Muscle of back (tissue), 3 donors: ENCODE measurements at regions not wholly inside any gene's neighbourhood (a gene's known extent, or its start where the extent isn't known, plus 50 kb on each side); places are given as distances from the start of the nearest gene placed in this dataset.

Experiments
- DNase-seq, 3 donors: peaks; one replicate each; pipeline versions ENCODE4 v3.0.0 to v3.0.0-alpha.2; 2013

- no peak for DNase-seq
Measured at GRCh38 chr13:105537113-105537512, 998.3 kb downstream of the EFNB2 start.

- DNase-seq: no peak
Measured at GRCh38 chr13:105530468-105530867, 1005.0 kb downstream of the EFNB2 start.

- no peak for DNase-seq
Measured at GRCh38 chr13:105527127-105527526, 1008.3 kb downstream of the EFNB2 start.

- DNase-seq: no peak
Measured at GRCh38 chr13:105519771-105520170, 1015.7 kb downstream of the EFNB2 start.

- DNase-seq: no peak
Measured at GRCh38 chr13:105518086-105518485, 1017.4 kb downstream of the EFNB2 start.

- no peak for DNase-seq
Measured at GRCh38 chr13:105514401-105514800, 1021.1 kb downstream of the EFNB2 start.

GRCh38 chr13:105513448-105513847 is 1022.0 kb downstream of the EFNB2 start:
- DNase-seq: no peak

GRCh38 chr13:105509981-105510762 is 1025.3 kb downstream of the EFNB2 start:
- no peak for DNase-seq

- DNase-seq: no peak
Measured at GRCh38 chr13:105506463-105506862, 1029.0 kb downstream of the EFNB2 start.

- DNase-seq: no peak
Measured at GRCh38 chr13:105502193-105502592, 1033.3 kb downstream of the EFNB2 start.

- DNase-seq: no peak
Measured at GRCh38 chr13:105497597-105497996, 1037.9 kb downstream of the EFNB2 start.

GRCh38 chr13:105492216-105492615 is 1043.2 kb downstream of the EFNB2 start:
- DNase-seq: no peak

- DNase-seq: no peak
Measured at GRCh38 chr13:105491345-105491744, 1044.1 kb downstream of the EFNB2 start.

GRCh38 chr13:105485081-105485480 is 1050.4 kb downstream of the EFNB2 start:
- no peak for DNase-seq

- no peak for DNase-seq
Measured at GRCh38 chr13:105474983-105475610, 1060.4 kb downstream of the EFNB2 start.

GRCh38 chr13:105471673-105472072 is 1063.8 kb downstream of the EFNB2 start:
- DNase-seq: peak in 1 of 3 donors; percentile 6

GRCh38 chr13:105466376-105466775 is 1069.1 kb downstream of the EFNB2 start:
- no peak for DNase-seq

GRCh38 chr13:105465745-105466144 is 1069.7 kb downstream of the EFNB2 start, which contains the start of gene DAOA:
DAOA (plus strand) TSS chr13:105466045.
- no peak for DNase-seq

GRCh38 chr13:105465251-105465650 is 1070.2 kb downstream of the EFNB2 start:
- DNase-seq: no peak

- no peak for DNase-seq
Measured at GRCh38 chr13:105464249-105464648, 1071.2 kb downstream of the EFNB2 start.

- peak in 2 of 3 donors; percentile 3 to 52 for DNase-seq
Measured at GRCh38 chr13:105463011-105463501, 1072.4 kb downstream of the EFNB2 start.

- no peak for DNase-seq
Measured at GRCh38 chr13:105462098-105462497, 1073.4 kb downstream of the EFNB2 start.

GRCh38 chr13:105452895-105453294 is 1082.6 kb downstream of the EFNB2 start:
- DNase-seq: no peak
